Superior temporal gyrus (tissue), 1 donor: ENCODE measurements at regions not wholly inside any gene's neighbourhood (a gene's known extent, or its start where the extent isn't known, plus 50 kb on each side); places are given as distances from the start of the nearest gene placed in this dataset.

Experiments used
- DNase-seq: peaks from one replicate; pipeline ENCODE4 v3.0.0-alpha.2; 2016; ENCODE audit errors: extremely low spot score

- DNase-seq: no peak
Measured at GRCh38 chr2:173766537-173767289, 198.5 kb downstream of the SP3 start.

DNA sequence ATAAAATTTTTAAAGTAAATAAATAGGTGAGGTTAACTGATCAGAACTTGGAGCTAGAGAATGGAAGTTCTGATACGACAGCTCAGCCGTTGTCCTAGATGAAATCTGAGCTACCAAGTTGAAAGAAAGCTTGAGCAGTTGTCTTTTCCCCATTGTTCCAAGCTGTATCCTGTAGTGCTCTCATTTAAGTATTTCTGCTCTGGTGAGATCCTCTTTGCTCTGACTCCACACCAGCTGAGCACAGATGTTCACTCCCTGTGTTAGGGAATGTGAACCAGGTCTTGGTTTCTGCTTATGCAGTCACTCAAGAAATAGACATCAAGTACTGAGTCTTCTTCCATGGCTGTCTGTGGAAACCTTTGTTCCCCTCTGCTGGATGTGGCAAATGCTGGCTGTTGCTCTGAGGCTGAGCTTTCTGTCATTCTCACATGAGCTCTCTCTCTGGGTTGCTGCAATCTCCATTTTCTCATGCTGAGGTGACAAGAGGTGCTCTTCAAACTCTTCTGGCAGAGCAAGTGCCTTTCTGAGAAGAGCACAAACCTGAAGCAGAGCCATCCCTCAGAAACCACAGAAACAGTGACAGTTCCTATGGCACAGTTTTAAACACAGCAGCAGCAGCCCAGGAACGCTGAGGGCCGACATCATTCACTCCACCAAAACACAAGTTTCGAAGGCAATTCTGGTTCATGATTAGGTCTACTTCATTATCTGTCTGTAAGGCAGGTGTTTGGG, 194.1 kb downstream of the SP3 start:
- DNase-seq: no peak

DNA sequence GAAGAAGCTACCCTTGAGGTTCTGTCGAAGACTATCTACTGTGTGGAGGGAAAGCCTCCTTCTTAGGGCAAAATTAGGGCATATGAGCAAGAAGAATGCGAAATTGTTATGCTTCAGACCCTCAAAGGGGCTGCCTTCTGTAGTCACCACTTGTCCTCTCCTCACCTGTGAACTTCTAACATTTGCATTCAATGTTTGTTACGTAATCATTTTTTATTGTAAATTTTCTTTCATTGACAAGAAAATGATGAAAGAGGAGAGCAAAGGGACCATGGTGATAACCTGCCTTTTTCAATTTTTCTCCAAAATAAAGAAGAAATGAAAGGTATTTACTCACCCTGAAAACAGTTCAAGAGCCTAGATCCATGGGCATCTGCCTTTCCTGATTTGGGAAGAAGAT, 193.0 kb downstream of the SP3 start:
- DNase-seq: no peak

DNA sequence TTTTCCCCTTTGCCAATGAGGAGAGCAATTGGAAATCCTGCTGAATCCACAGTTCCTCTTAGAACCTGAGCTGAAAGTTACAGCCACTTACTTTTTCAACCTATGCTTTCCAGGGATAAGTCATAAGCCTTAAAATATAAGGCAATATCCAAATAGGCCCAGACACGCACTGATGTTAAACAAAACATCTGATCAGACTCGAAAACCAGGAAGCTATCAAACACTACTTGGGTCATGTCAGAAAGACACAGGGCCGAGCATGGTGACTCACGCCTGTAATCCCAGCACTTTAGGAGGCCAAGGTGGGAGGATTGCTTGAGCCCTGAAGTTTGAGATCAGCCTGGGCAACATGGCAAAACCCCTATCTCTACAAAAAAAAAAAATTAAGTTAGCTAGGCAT, 192.1 kb downstream of the SP3 start:
- no peak for DNase-seq

GRCh38 chr2:173775440-173775839, 189.7 kb downstream of the SP3 start:
- no peak for DNase-seq

GRCh38 chr2:173782681-173783080, 182.5 kb downstream of the SP3 start:
- DNase-seq: no peak

- DNase-seq: no peak
Measured at GRCh38 chr2:173783382-173783781, 181.8 kb downstream of the SP3 start.

DNA sequence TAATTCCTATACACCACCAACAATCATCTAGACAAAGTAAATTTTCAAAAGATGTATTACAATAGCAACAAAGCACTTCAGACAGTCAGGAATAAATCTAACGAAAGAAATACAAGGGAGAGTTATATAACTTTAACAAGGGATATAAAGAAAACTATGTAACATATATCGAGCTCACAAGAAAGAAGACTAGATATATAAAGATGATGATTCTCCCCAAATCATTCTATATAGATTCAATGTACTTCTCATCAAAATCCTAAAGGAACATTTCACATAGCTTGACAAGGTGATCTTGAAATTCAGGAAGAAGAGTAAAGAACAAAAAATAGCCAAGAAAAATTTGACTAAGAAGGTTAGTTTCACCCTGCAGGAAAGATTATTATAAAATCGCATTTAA, 179.4 kb downstream of the SP3 start:
- DNase-seq: no peak

- DNase-seq: no peak
Measured at GRCh38 chr2:173791502-173791901, 173.7 kb downstream of the SP3 start.

- no peak for DNase-seq
Measured at GRCh38 chr2:173792166-173792565, 173.0 kb downstream of the SP3 start.

DNA sequence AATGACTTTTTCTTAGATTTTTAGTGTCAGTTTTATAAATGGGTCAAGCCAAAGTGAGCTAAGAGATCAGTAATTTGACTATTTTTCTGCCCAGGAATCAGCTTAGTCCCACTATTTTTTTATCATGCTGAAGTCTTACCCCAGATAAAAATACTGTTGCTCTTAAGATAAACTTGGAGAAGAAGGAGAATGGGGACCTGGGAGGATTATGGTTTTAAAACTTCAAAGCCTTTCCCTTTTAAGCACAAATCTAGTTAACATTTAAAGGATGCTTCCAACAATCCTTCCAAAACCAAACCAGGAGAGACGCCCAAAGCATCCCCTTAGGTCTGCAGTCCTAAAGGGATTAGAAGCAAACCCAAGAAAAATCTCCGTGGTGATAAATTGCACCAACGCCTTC, 172.4 kb downstream of the SP3 start:
- DNase-seq: no peak

- DNase-seq: no peak
Measured at GRCh38 chr2:173793709-173794565, 171.2 kb downstream of the SP3 start.

DNA sequence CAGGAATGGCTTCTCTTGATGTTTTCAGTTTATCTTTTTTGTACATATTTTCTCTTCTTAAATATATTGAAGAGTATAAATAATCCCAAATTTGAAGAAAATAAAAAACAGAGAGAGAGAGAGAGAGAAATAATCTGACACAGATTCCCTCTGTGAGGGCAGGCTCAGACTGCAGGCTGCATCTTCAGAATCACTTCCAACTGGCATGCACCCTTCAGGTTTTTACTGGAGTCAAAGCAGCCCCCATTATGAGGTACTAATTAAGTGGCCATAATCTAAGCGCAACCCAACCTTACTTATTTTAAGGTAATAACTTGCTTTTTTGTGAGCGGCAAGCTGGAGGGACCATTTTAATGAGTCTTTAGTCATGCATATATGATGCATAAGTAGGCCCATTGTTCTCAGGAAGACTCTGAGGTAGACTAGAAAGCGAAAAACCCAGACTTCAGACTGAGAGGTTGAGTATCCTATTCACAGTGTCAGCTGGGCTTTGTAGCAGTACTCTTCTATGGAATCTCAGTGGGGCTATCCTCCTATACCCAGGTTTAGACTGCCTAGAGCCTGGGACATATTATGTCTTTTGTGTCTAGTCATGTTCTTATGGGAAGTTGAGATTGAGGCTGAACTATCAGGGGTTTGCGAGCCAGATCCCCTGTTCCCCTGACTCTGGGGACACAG, 167.4 kb downstream of the SP3 start:
- DNase-seq: no peak

DNA sequence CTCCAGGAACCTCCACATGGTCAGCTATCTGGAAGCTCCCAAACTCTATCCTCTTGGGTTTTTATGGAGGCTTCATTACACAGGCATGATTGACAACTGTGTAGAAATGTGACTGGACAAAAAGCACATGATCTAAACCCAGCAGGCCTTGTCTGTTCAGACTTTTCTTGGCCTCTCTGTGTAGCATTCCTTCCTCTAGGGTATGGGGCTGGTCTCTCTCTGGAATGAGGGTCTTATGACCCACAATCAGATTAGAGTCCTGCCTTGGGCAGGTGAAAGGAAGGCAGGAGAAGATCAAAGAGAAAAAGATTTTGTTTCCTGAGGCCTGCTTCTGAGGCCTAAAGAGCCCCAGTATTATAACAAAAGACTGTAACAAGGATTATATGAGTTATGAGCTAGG, 162.7 kb downstream of the SP3 start:
- DNase-seq: no peak

DNA sequence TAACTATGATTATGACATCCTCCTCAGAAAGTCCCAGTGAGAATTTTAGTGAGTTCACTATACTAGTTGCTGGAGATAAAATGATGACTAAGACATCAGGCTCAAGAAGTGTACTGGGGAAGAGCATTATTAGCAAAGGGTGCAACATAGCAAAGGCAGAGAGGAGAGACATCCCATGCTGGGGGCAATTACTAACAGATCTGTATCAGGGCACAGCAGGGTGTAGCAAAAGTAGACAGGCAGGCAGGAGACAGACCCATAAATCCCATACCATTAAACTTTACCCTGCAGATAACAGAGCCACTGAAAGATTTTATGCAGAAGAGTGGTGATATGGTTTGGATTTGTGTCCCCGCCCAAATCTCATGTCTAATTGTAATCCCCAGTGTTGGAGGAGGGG, 161.7 kb downstream of the SP3 start:
- no peak for DNase-seq

DNA sequence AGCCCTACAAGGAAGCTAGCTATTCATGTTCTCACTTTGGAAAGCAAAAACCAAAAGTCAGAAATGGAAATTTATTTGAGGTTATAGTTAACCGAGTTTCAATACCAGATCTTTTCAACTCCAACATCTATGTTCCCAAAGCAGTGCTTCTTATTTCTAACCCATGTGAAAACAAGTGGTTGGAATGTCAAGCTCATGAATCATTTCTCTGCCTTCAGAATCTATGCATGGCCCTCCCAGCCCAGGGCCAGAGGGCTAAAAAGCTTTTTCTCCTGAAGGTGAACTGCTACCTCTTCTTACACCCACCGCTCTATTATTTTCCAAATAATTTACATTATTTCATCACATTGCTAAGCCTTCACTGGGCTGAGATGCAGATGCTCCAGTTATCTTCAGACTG, 158.4 kb downstream of the SP3 start:
- DNase-seq: no peak

DNA sequence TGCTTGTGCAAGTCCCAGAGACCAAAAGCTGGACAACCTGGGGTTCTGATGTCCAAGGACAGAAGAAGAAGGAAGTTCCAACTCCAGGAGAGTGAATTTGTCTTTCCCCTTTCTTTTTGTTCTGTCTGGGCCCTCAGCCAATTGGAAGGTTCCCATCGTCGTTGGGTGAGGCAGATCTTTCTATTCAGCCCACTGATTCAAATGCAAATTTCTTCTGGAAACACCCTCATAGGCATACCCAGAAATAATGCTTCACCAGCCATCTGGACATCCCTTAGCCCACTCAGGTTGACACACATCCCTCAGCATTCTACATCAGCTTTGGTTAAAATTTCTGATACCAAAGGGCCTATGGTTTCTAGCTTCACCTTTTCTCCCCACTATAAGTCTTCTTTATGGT, 156.5 kb downstream of the SP3 start:
- no peak for DNase-seq

GRCh38 chr2:173812321-173812720, 152.9 kb downstream of the SP3 start:
- no peak for DNase-seq

GRCh38 chr2:173814306-173814705, 150.9 kb downstream of the SP3 start:
- no peak for DNase-seq

- DNase-seq: no peak
Measured at GRCh38 chr2:173815772-173816171, 149.4 kb downstream of the SP3 start.

GRCh38 chr2:173817582-173817981, 147.6 kb downstream of the SP3 start:
- no peak for DNase-seq

DNA sequence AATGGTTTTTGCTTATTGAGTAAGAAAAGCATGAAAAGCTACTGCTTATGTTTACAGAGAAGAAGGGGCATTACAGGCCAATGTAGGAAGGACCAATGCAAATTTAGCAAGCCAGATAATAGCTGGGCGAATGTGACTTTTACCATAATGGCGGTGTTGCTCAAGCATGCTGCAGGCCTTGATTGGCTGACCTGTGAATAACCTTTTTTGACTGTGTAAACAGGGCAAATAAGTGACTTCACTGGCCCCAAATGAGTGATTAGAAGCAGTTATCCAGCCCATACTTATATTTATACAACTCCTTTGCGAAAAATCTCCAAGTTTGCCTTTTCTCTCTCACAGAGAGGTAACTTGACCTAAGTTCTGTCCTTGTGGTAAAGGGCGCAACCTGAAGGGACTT, 146.9 kb downstream of the SP3 start:
- no peak for DNase-seq
